Mesodermal cell (in vitro differentiated cells): ENCODE measurements at regions not wholly inside any gene's neighbourhood (a gene's known extent, or its start where the extent isn't known, plus 50 kb on each side); places are given as distances from the start of the nearest gene placed in this dataset.
"Not testable (repeated sequence)": the region's sequence is repeated elsewhere in the genome, so short reads cannot be mapped to it uniquely, and the experiment has no call there.

ENCODE experiments used
- H3K27ac ChIP-seq: 2 replicates; pipeline ENCODE4 v1.7.0; 2013; ENCODE audit warnings: mild to moderate bottlenecking, low read depth, low read length, moderate library complexity; ENCODE audit not compliant: severe bottlenecking
- H3K36me3 ChIP-seq: 2 replicates; pipeline ENCODE4 v1.7.1; 2013; ENCODE audit warnings: mild to moderate bottlenecking, low read length, moderate library complexity; ENCODE audit not compliant: control insufficient read depth, insufficient read depth
- H3K4me1 ChIP-seq: one replicate; pipeline ENCODE4 v1.7.1; 2013; ENCODE audit warnings: mild to moderate bottlenecking, low read length; ENCODE audit not compliant: insufficient read depth, control insufficient read depth, poor library complexity, severe bottlenecking
- H3K4me3 ChIP-seq: 2 replicates; pipeline ENCODE4 v1.7.0; 2013; ENCODE audit warnings: low read length, control low read depth, mild to moderate bottlenecking; ENCODE audit not compliant: insufficient read depth, poor library complexity, severe bottlenecking; ENCODE audit errors: extremely low read depth
- H3K9me3 ChIP-seq: 2 replicates; pipeline ENCODE4 v1.7.1; 2013; ENCODE audit warnings: mild to moderate bottlenecking, low read length, moderate library complexity; ENCODE audit not compliant: control insufficient read depth
- WGBS, 2 experiments: methylation state at CpG; one replicate each; pipeline ENCODE4 v1.1.5; 2013; ENCODE audit warnings: missing lambda C conversion rate in 2 of 2; ENCODE audit not compliant: insufficient coverage in 2 of 2; 5-methylcytosine and 5-hydroxymethylcytosine counted together

GRCh38 chr3:163196815-163197374 is 1700.3 kb downstream of the OTOL1 start:
- Histone ChIP-seq H3K4me3 (no peak overlapping the region), H3K4me1 (no peaks in the 10 kb centered on the region), H3K9me3 (no peaks in the 10 kb centered on the region), H3K27ac (no peak overlapping the region), H3K36me3 (no peaks in the 10 kb centered on the region)
- WGBS, 2 experiments = no CpG with 5 or more reads among the region's 2 CpGs

- no peak overlapping the region for H3K4me3 ChIP-seq
- H3K9me3 ChIP-seq = no peaks in the 10 kb centered on the region
- 83 to 100% methylated on average over 1 of the region's 2 CpGs for WGBS, 2 experiments
- no peaks in the 10 kb centered on the region for H3K4me1 ChIP-seq
- no peaks in the 10 kb centered on the region for H3K36me3 ChIP-seq
- no peak overlapping the region for H3K27ac ChIP-seq
Observed at GRCh38 chr3:163196245-163196644, 1699.6 kb downstream of the OTOL1 start.

GRCh38 chr3:163185721-163186350 is 1689.2 kb downstream of the OTOL1 start:
- Histone ChIP-seq H3K9me3 (no peaks in the 10 kb centered on the region), H3K27ac (no peak overlapping the region), H3K4me3 (no peak overlapping the region), H3K4me1 (no peaks in the 10 kb centered on the region), H3K36me3 (no peaks in the 10 kb centered on the region)
- WGBS, 2 experiments = 80 to 100% methylated on average over 1 of the region's 1 CpG

- WGBS, 2 experiments = 90% methylated on average over 2 of the region's 2 CpGs; no CpG with 5 or more reads in 1 of the 2 experiments
Observed at GRCh38 chr3:163175970-163176369, 1679.4 kb downstream of the OTOL1 start.

GRCh38 chr3:163172513-163172912 is 1675.9 kb downstream of the OTOL1 start:
- not testable (repeated sequence) for H3K27ac ChIP-seq, H3K36me3 ChIP-seq, H3K4me1 ChIP-seq, H3K4me3 ChIP-seq, H3K9me3 ChIP-seq
- WGBS, 2 experiments = 100% methylated on average over 1 of the region's 3 CpGs; no CpG with 5 or more reads in 1 of the 2 experiments

More at GRCh38 chr3:163175970-163176369, 1679.4 kb downstream of the OTOL1 start:
- Histone ChIP-seq H3K27ac (no peak overlapping the region), H3K4me3 (no peak overlapping the region), H3K4me1 (no peaks in the 10 kb centered on the region), H3K36me3 (no peaks in the 10 kb centered on the region), H3K9me3 (no peaks in the 10 kb centered on the region)

- Histone ChIP-seq H3K36me3 (no peaks in the 10 kb centered on the region), H3K27ac (no peak overlapping the region), H3K4me1 (no peaks in the 10 kb centered on the region), H3K4me3 (no peak overlapping the region), H3K9me3 (no peaks in the 10 kb centered on the region)
- no CpG with 5 or more reads among the region's 1 CpG for WGBS, 2 experiments
Observed at GRCh38 chr3:163166197-163166596, 1669.6 kb downstream of the OTOL1 start.

GRCh38 chr3:163159306-163159705 is 1662.7 kb downstream of the OTOL1 start:
- no peak overlapping the region for H3K27ac ChIP-seq
- H3K36me3 ChIP-seq = no peaks in the 10 kb centered on the region
- no peak overlapping the region for H3K4me3 ChIP-seq
- WGBS, 2 experiments = no CpG with 5 or more reads among the region's 2 CpGs
- H3K4me1 ChIP-seq = no peaks in the 10 kb centered on the region
- H3K9me3 ChIP-seq = no peaks in the 10 kb centered on the region

DNA sequence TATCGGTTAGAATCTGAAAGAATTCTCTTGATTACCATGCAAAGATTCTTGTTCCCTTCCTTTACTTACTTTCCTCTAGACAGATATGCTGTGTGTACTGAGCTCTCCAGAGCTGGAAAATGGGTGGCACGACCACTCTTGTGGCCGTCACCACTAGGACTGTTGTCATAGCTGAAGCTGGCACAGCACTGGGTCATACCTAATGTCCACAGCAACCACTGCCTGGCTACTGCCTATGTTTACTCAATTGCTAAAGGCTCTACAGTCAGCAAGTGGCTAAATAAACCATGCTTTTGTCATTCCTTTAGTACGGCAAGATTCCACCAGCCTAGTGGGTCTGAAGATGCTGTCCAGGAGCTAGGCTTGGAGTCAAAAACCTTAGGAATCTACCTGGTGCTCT is 1643.0 kb downstream of the OTOL1 start:
- Histone ChIP-seq H3K9me3 (no peaks in the 10 kb centered on the region), H3K36me3 (no peaks in the 10 kb centered on the region), H3K4me3 (no peak overlapping the region), H3K4me1 (no peaks in the 10 kb centered on the region), H3K27ac (no peak overlapping the region)
- 87 to 98% methylated on average over 3 to 4 of the region's 4 CpGs for WGBS, 2 experiments

DNA sequence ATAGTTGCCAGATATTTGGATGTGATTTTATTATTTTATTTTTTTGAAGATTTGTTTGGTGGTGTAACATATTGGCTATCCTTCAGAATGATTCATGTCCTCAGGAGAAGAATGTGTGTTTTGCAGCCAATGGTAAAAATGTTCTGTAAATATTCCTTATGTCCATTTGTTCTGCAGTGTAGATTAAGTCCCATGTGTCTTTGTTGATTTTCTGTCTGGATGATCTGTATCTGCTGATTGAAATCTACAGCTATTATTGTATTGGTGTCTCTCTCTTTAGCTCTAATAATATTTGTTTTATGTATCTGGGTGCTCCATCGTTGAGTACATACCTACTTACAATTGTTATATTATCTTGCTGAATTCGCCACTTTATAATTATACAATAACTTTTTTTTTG is 1641.7 kb downstream of the OTOL1 start:
- no CpG with 5 or more reads among the region's 2 CpGs for WGBS, 2 experiments
- Histone ChIP-seq H3K4me1 (no peaks in the 10 kb centered on the region), H3K36me3 (no peaks in the 10 kb centered on the region), H3K9me3 (no peaks in the 10 kb centered on the region), H3K27ac (no peak overlapping the region), H3K4me3 (no peak overlapping the region)

GRCh38 chr3:163132111-163132510 is 1635.5 kb downstream of the OTOL1 start:
- H3K27ac ChIP-seq = no peak overlapping the region
- H3K36me3 ChIP-seq = no peaks in the 10 kb centered on the region
- 96 to 100% methylated on average over 2 to 3 of the region's 5 CpGs for WGBS, 2 experiments
- peaks cover 7% of the 10 kb centered on the region for H3K9me3 ChIP-seq
- no peaks in the 10 kb centered on the region for H3K4me1 ChIP-seq
- no peak overlapping the region for H3K4me3 ChIP-seq

GRCh38 chr3:163129287-163129686 is 1632.7 kb downstream of the OTOL1 start:
- Histone ChIP-seq H3K4me1 (no peaks in the 10 kb centered on the region), H3K9me3 (peaks cover 21% of the 10 kb centered on the region), H3K4me3 (no peak overlapping the region), H3K36me3 (no peaks in the 10 kb centered on the region), H3K27ac (no peak overlapping the region)
- 100% methylated on average over 1 to 2 of the region's 3 CpGs for WGBS, 2 experiments
